ELF-1 (cell line): ENCODE measurements at regions not wholly inside any gene's neighbourhood (a gene's known extent, or its start where the extent isn't known, plus 50 kb on each side); places are given as distances from the start of the nearest gene placed in this dataset.

Experiments used
- DNase-seq: peaks from one replicate; pipeline ENCODE4 v3.0.0-alpha.2; 2016; ENCODE audit warnings: low read depth, low spot score

GRCh38 chr2:65915273-65915672, 482.9 kb upstream of the SPRED2 start:
- no peak for DNase-seq

GRCh38 chr2:65914244-65914786, 481.9 kb upstream of the SPRED2 start:
- DNase-seq = peak; percentile 45

GRCh38 chr2:65913813-65914212, 481.4 kb upstream of the SPRED2 start:
- DNase-seq = no peak

- no peak for DNase-seq
Measured at GRCh38 chr2:65901756-65902155, 469.4 kb upstream of the SPRED2 start.

GRCh38 chr2:65896446-65896845, 464.0 kb upstream of the SPRED2 start:
- DNase-seq = no peak

- DNase-seq = peak; percentile 85
Measured at GRCh38 chr2:65890131-65890530, 457.7 kb upstream of the SPRED2 start.

GRCh38 chr2:65885266-65885665, 452.9 kb upstream of the SPRED2 start:
- DNase-seq = no peak

- DNase-seq = peak; percentile 82
Measured at GRCh38 chr2:65881592-65881991, 449.2 kb upstream of the SPRED2 start.

- peak; percentile 30 for DNase-seq
Measured at GRCh38 chr2:65880436-65880835, 448.0 kb upstream of the SPRED2 start.

- DNase-seq = peak; percentile 48
Measured at GRCh38 chr2:65878011-65878340, 445.6 kb upstream of the SPRED2 start.

GRCh38 chr2:65877331-65878010, 445.1 kb upstream of the SPRED2 start:
- no peak for DNase-seq

- no peak for DNase-seq
Measured at GRCh38 chr2:65876114-65876513, 443.7 kb upstream of the SPRED2 start.

- DNase-seq = no peak
Measured at GRCh38 chr2:65870826-65871225, 438.4 kb upstream of the SPRED2 start.

GRCh38 chr2:65869296-65869695, 436.9 kb upstream of the SPRED2 start:
- peak; percentile 11 for DNase-seq

- no peak for DNase-seq
Measured at GRCh38 chr2:65868177-65868576, 435.8 kb upstream of the SPRED2 start.

GRCh38 chr2:65867446-65867845, 435.0 kb upstream of the SPRED2 start:
- DNase-seq = no peak

- DNase-seq = no peak
Measured at GRCh38 chr2:65866148-65866547, 433.7 kb upstream of the SPRED2 start.

- no peak for DNase-seq
Measured at GRCh38 chr2:65864619-65865018, 432.2 kb upstream of the SPRED2 start.

- no peak for DNase-seq
Measured at GRCh38 chr2:65863713-65864112, 431.3 kb upstream of the SPRED2 start.

GRCh38 chr2:65856928-65857327, 424.5 kb upstream of the SPRED2 start:
- DNase-seq = no peak

- no peak for DNase-seq
Measured at GRCh38 chr2:65856423-65856822, 424.0 kb upstream of the SPRED2 start.

GRCh38 chr2:65850695-65851094, 418.3 kb upstream of the SPRED2 start:
- DNase-seq = no peak

GRCh38 chr2:65846989-65847678, 414.7 kb upstream of the SPRED2 start:
- DNase-seq = no peak
